H1 (cell line): ENCODE measurements at regions not wholly inside any gene's neighbourhood (a gene's known extent, or its start where the extent isn't known, plus 50 kb on each side); places are given as distances from the start of the nearest gene placed in this dataset.

Experiments
- CTCF ChIA-PET: fragments of 300-600 bp; sonication (Branson Sonifier 250); formaldehyde crosslinking; loops from one replicate; lab custom pipeline; 2021; ENCODE audit not compliant: partially characterized antibody; lab: Charles Lee
- POLR2A ChIA-PET: fragments of 300-600 bp; sonication (Branson Sonifier 250); formaldehyde crosslinking; loops from one replicate; lab custom pipeline; 2021; ENCODE audit warnings: inconsistent platforms; ENCODE audit not compliant: partially characterized antibody; lab: Charles Lee
- DNase-seq, 2 experiments: peaks; one replicate each; pipeline versions ENCODE4 v3.0.0 to v3.0.0-alpha.2; 2010 to 2022; ENCODE audit warnings: low spot score in 2 of 2, low read depth in 1 of 2, mixed read lengths in 1 of 2
- FAIRE-seq: peaks from 2 replicates; lab custom pipeline; 2011; peaks lifted over from hg19 to GRCh38; lab: Jason Lieb, UNC
- H2AFZ ChIP-seq: 2 replicates; pipeline ENCODE4 v1.8.1; 2012; ENCODE audit warnings: low read length, inconsistent platforms
- H2AK5ac ChIP-seq: 2 replicates; pipeline ENCODE4 v1.6.1; 2013; ENCODE audit warnings: low read depth, low read length
- H2BK120ac ChIP-seq: replicated peaks from 2 replicates; pipeline ENCODE3; 2013; ENCODE audit warnings: low read depth, low read length, inconsistent platforms
- H2BK12ac ChIP-seq: 2 replicates; pipeline ENCODE4 v1.6.1; 2013; ENCODE audit warnings: low read depth, low read length
- H2BK15ac ChIP-seq: 2 replicates; pipeline ENCODE4 v1.6.1; 2013; ENCODE audit warnings: low read length
- H2BK20ac ChIP-seq: 2 replicates; pipeline ENCODE4 v1.6.1; 2013; ENCODE audit warnings: low read length
- H2BK5ac ChIP-seq: 2 replicates; pipeline ENCODE4 v1.6.1; 2013; ENCODE audit warnings: low read depth, low read length
- H3K14ac ChIP-seq: 2 replicates; pipeline ENCODE4 v1.6.1; 2013; ENCODE audit warnings: inconsistent platforms; ENCODE audit not compliant: insufficient read length
- H3K18ac ChIP-seq: 2 replicates; pipeline ENCODE4 v1.6.1; 2013; ENCODE audit warnings: low read length; ENCODE audit errors: extremely low read depth
- H3K23ac ChIP-seq: 2 replicates; pipeline ENCODE4 v1.6.1; 2013; ENCODE audit warnings: inconsistent platforms; ENCODE audit not compliant: insufficient read length
- H3K23me2 ChIP-seq: 2 replicates; pipeline ENCODE4 v1.6.1; 2013; ENCODE audit warnings: low read depth, low read length
- H3K27ac ChIP-seq: 2 replicates; pipeline ENCODE4 v1.6.1; 2011; ENCODE audit warnings: low read depth, low read length, inconsistent platforms
- H3K27me3 ChIP-seq, 4 experiments: replicated peaks in 1 of 4; 1 replicate in 1 of 4; 2 replicates in 3 of 4; pipeline versions ENCODE4 v1.6.1 to v1.8.1; 2011 to 2013; ENCODE audit warnings: low read length in 3 of 4, mild to moderate bottlenecking in 3 of 4, inconsistent platforms in 2 of 4, mixed read lengths in 2 of 4, moderate library complexity in 1 of 4; ENCODE audit not compliant: control insufficient read depth in 3 of 4, insufficient read depth in 3 of 4; ENCODE audit errors: extremely low read depth in 1 of 4
- H3K36me3 ChIP-seq, 4 experiments: 2 replicates each; pipeline versions ENCODE4 v1.6.1 to v1.8.1; 2011 to 2013; ENCODE audit warnings: mild to moderate bottlenecking in 4 of 4, low read length in 3 of 4, moderate library complexity in 2 of 4, control low read depth in 1 of 4, inconsistent platforms in 1 of 4; ENCODE audit not compliant: insufficient read depth in 4 of 4, control insufficient read depth in 2 of 4
- H3K4ac ChIP-seq: replicated peaks from 2 replicates; pipeline ENCODE3; 2013; ENCODE audit warnings: low read length, low read depth, mixed read lengths, inconsistent platforms; ENCODE audit not compliant: insufficient read length
- H3K4me1 ChIP-seq, 4 experiments: replicated peaks in 1 of 4; 1 replicate in 1 of 4; 2 replicates in 3 of 4; pipeline versions ENCODE4 v1.6.1 to v1.8.1; 2011 to 2013; ENCODE audit warnings: low read length in 3 of 4, inconsistent platforms in 2 of 4, mixed read lengths in 1 of 4; ENCODE audit not compliant: insufficient read depth in 4 of 4, control insufficient read depth in 3 of 4
- H3K4me2 ChIP-seq, 2 experiments: 2 replicates each; pipeline versions ENCODE4 v1.6.1 to v1.8.1; 2011 to 2013; ENCODE audit warnings: low read depth in 2 of 2, low read length in 2 of 2, control low read depth in 1 of 2, inconsistent platforms in 1 of 2, mild to moderate bottlenecking in 1 of 2; ENCODE audit not compliant: insufficient read depth in 1 of 2
- H3K4me3 ChIP-seq, 4 experiments: fragments of 200-600, 300-600 bp in 1 of 4; sonication (generic), shearing (Covaris generic), sonication (Bioruptor Twin) in 1 of 4; 2 replicates each; pipeline versions ENCODE4 v1.5.1 to v1.8.1; 2011 to 2016; ENCODE audit warnings: low read length in 4 of 4, low read depth in 3 of 4, control low read depth in 2 of 4, inconsistent platforms in 2 of 4, mild to moderate bottlenecking in 2 of 4, mixed read lengths in 1 of 4, moderate library complexity in 1 of 4; ENCODE audit not compliant: insufficient read depth in 2 of 4; ENCODE audit errors: extremely low read depth in 1 of 4
- H3K56ac ChIP-seq: replicated peaks from 2 replicates; pipeline ENCODE3; 2013; ENCODE audit warnings: low read depth, mild to moderate bottlenecking, mixed read lengths, low read length, inconsistent platforms; ENCODE audit not compliant: insufficient read length
- H3K79me1 ChIP-seq: 2 replicates; pipeline ENCODE4 v1.6.1; 2013; ENCODE audit warnings: low read depth, low read length, control low read depth
- H3K79me2 ChIP-seq, 2 experiments: 2 replicates each; pipeline versions ENCODE4 v1.6.1 to v1.8.1; 2012 to 2013; ENCODE audit warnings: low read length in 2 of 2, mild to moderate bottlenecking in 2 of 2, inconsistent platforms in 1 of 2; ENCODE audit not compliant: insufficient read depth in 2 of 2, control insufficient read depth in 1 of 2
- H3K9ac ChIP-seq, 4 experiments: replicated peaks in 1 of 4; 1 replicate in 1 of 4; 2 replicates in 3 of 4; pipeline versions ENCODE4 v1.6.1 to v1.8.1; 2011 to 2013; ENCODE audit warnings: low read depth in 3 of 4, low read length in 3 of 4, control low read depth in 2 of 4, mild to moderate bottlenecking in 2 of 4, moderate library complexity in 2 of 4, inconsistent platforms in 1 of 4; ENCODE audit errors: extremely low read depth in 1 of 4
- H3K9me3 ChIP-seq, 2 experiments: 2 replicates each; pipeline versions ENCODE4 v1.6.1 to v1.8.1; 2012 to 2013; ENCODE audit warnings: mild to moderate bottlenecking in 2 of 2, moderate library complexity in 2 of 2, control low read depth in 1 of 2, inconsistent platforms in 1 of 2, low read depth in 1 of 2, low read length in 1 of 2, mixed read lengths in 1 of 2; ENCODE audit not compliant: insufficient read depth in 2 of 2
- H4K20me1 ChIP-seq, 2 experiments: replicated peaks in 1 of 2; 2 replicates each; pipeline versions ENCODE3 to v1.8.1; 2011 to 2013; ENCODE audit warnings: inconsistent platforms in 2 of 2, low read length in 2 of 2, mild to moderate bottlenecking in 1 of 2; ENCODE audit not compliant: insufficient read depth in 2 of 2, control insufficient read depth in 1 of 2
- H4K5ac ChIP-seq: 2 replicates; pipeline ENCODE4 v1.6.1; 2013; ENCODE audit warnings: low read length, low read depth, mixed read lengths, inconsistent platforms; ENCODE audit not compliant: insufficient read length
- H4K8ac ChIP-seq: 2 replicates; pipeline ENCODE4 v1.8.0; 2013; ENCODE audit warnings: mild to moderate bottlenecking, moderate library complexity, low read length, inconsistent platforms; ENCODE audit not compliant: insufficient read depth; ENCODE audit errors: extremely low read depth
- H4K91ac ChIP-seq: replicated peaks from 2 replicates; pipeline ENCODE3; 2013; ENCODE audit warnings: low read length, mixed read lengths, inconsistent platforms; ENCODE audit not compliant: insufficient read length
- BCL11A ChIP-seq, 2 experiments: IDR thresholded peaks; one replicate each; pipeline ENCODE4 v1.6.1; 2011; ENCODE audit warnings: low read depth in 2 of 2, low read length in 2 of 2, mild to moderate bottlenecking in 2 of 2
- CHD1 ChIP-seq: IDR thresholded peaks from 2 replicates; pipeline ENCODE4 v1.6.1; 2012; ENCODE audit warnings: low read depth, low read length, improper control_type of control experiment
- EGR1 ChIP-seq: IDR thresholded peaks from 2 replicates; pipeline ENCODE4 v1.6.1; 2011; ENCODE audit warnings: low read depth, low read length, borderline replicate concordance
- EP300 ChIP-seq, 2 experiments: IDR thresholded peaks; 1 replicate in 1 of 2; 2 replicates in 1 of 2; pipeline ENCODE4 v1.6.1; 2011 to 2012; ENCODE audit warnings: low read depth in 2 of 2, low read length in 2 of 2, mild to moderate bottlenecking in 2 of 2, borderline replicate concordance in 1 of 2, inconsistent platforms in 1 of 2, moderate library complexity in 1 of 2
- GTF2F1 ChIP-seq: IDR thresholded peaks from 2 replicates; pipeline ENCODE4 v1.6.1; 2012; ENCODE audit warnings: low read depth, low read length, improper control_type of control experiment, borderline replicate concordance
- POLR2A ChIP-seq, 2 experiments: IDR thresholded peaks; 1 replicate in 1 of 2; 2 replicates in 1 of 2; pipeline ENCODE4 v1.6.1; 2011; ENCODE audit warnings: low read depth in 2 of 2, low read length in 2 of 2, mild to moderate bottlenecking in 2 of 2; ENCODE audit errors: control extremely low read depth in 1 of 2
- RBBP5 ChIP-seq: IDR thresholded peaks from 2 replicates; pipeline ENCODE4 v1.7.1; 2012; ENCODE audit warnings: low read depth, mild to moderate bottlenecking, inconsistent platforms, low read length, moderate library complexity, borderline replicate concordance
- SP1 ChIP-seq: IDR thresholded peaks from 2 replicates; pipeline ENCODE4 v1.6.1; 2011; ENCODE audit warnings: low read depth, low read length
- SP4 ChIP-seq: IDR thresholded peaks from 2 replicates; pipeline ENCODE4 v1.6.1; 2012; ENCODE audit warnings: low read length, inconsistent platforms
- TAF7 ChIP-seq: optimal IDR thresholded peaks from 2 replicates; pipeline ENCODE3; 2011; ENCODE audit warnings: low read depth, mild to moderate bottlenecking, inconsistent platforms, low read length, moderate library complexity, borderline replicate concordance
- WGBS, 2 experiments: shearing (Covaris generic) in 1 of 2; methylation state at CpG; one replicate each; pipeline versions ENCODE4 v1.1.6 to v1.1.7; 2013 to 2015; ENCODE audit warnings: low lambda C conversion rate in 2 of 2, mixed read lengths in 2 of 2, inconsistent platforms in 1 of 2, low coverage in 1 of 2, missing lambda C conversion rate in 1 of 2; ENCODE audit not compliant: insufficient replicate concordance in 2 of 2, insufficient coverage in 1 of 2, insufficient read length in 1 of 2; ENCODE audit errors: extremely low coverage in 1 of 2, missing lambda C conversion rate in 1 of 2; 5-methylcytosine and 5-hydroxymethylcytosine counted together
- TF ChIP-seq, protein P1 (sequence below): IDR thresholded peaks from 2 replicates; pipeline ENCODE4 v1.6.1; 2011; ENCODE audit warnings: low read length, improper control_type of control experiment
- TF ChIP-seq, protein P2 (sequence below): IDR thresholded peaks from 2 replicates; pipeline ENCODE4 v1.6.1; 2011; ENCODE audit warnings: low read depth, mild to moderate bottlenecking, low read length; ENCODE audit not compliant: insufficient read depth

GRCh38 chr3:13723676-13724207 is 156.1 kb downstream of the WNT7A start:
- H2AFZ ChIP-seq = no peak overlapping the region
- no peak overlapping the region for H2AK5ac ChIP-seq
- H3K27me3 ChIP-seq = no peaks in the 10 kb centered on the region; a peak in 1 of 7 replicates
- H3K9ac ChIP-seq = no peak overlapping the region
- no peaks in the 10 kb centered on the region for H3K36me3 ChIP-seq
- ChIA-PET CTCF (interaction anchor here (1.2 kb wide), 1 partner anchor 22 kb away, joined by 3 read pairs; no protein-coding TSS in a partner anchor), POLR2A (no interaction called here)
- no peak overlapping the region for H3K27ac ChIP-seq
- no peaks in the 10 kb centered on the region for H4K20me1 ChIP-seq
- H2BK15ac ChIP-seq = no peak overlapping the region
- H3K23me2 ChIP-seq = no peaks in the 10 kb centered on the region
- no peak overlapping the region for H2BK20ac ChIP-seq
- no peak overlapping the region for H3K14ac ChIP-seq
- H3K4me3 ChIP-seq = no peak overlapping the region
- H3K79me1 ChIP-seq = no peaks in the 10 kb centered on the region
- H2BK12ac ChIP-seq = no peak overlapping the region
- H2BK120ac ChIP-seq = no peak overlapping the region
- H4K5ac ChIP-seq = no peak overlapping the region
- H3K23ac ChIP-seq = no peak overlapping the region
- no peak overlapping the region for H3K4me2 ChIP-seq
- H4K91ac ChIP-seq = no peak overlapping the region
- peaks cover 0 to 7% (median 3%) of the 10 kb centered on the region in 4 experiments; a peak in 3 of 7 replicates for H3K4me1 ChIP-seq
- H3K18ac ChIP-seq = no peak overlapping the region
- FAIRE-seq = no peak
- H3K79me2 ChIP-seq = no peaks in the 10 kb centered on the region
- no peak overlapping the region for H3K4ac ChIP-seq
- H3K9me3 ChIP-seq = peaks cover 5% of the 10 kb centered on the region in 2 experiments; a peak in 2 of 4 replicates
- H2BK5ac ChIP-seq = no peak overlapping the region
- H4K8ac ChIP-seq = no peak overlapping the region
- no peak for DNase-seq
- WGBS, 2 experiments = 97% methylated on average over 4 of the region's 4 CpGs; no CpG with 5 or more reads in 1 of the 2 experiments
- H3K56ac ChIP-seq = no peak overlapping the region
- TF ChIP-seq POLR2A (IDR thresholded peaks at IDR 0.05; ENCODE audit: control extremely low read depth in 1 of 2, low read depth in 2 of 2, low read length in 2 of 2) (no peak), EGR1 (no peak), CHD1 (no peak), RBBP5 (no peak), GTF2F1 (no peak), BCL11A (IDR thresholded peaks at IDR 0.05; ENCODE audit: low read depth in 2 of 2, low read length in 2 of 2) (no peak), SP1 (no peak), EP300 (IDR thresholded peaks at IDR 0.05; ENCODE audit: borderline replicate concordance in 1 of 2, low read depth in 2 of 2, low read length in 2 of 2) (no peak), TAF7 (no peak), SP4 (no peak)
- TF ChIP-seq, protein P1, sequence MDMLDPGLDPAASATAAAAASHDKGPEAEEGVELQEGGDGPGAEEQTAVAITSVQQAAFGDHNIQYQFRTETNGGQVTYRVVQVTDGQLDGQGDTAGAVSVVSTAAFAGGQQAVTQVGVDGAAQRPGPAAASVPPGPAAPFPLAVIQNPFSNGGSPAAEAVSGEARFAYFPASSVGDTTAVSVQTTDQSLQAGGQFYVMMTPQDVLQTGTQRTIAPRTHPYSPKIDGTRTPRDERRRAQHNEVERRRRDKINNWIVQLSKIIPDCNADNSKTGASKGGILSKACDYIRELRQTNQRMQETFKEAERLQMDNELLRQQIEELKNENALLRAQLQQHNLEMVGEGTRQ = no peak
- TF ChIP-seq, protein P2, sequence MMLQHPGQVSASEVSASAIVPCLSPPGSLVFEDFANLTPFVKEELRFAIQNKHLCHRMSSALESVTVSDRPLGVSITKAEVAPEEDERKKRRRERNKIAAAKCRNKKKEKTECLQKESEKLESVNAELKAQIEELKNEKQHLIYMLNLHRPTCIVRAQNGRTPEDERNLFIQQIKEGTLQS = no peak
